HG02623 (cell line): ENCODE measurements at regions not wholly inside any gene's neighbourhood (a gene's known extent, or its start where the extent isn't known, plus 50 kb on each side); places are given as distances from the start of the nearest gene placed in this dataset.

Experiments used
- ATAC-seq: cut with Tn5 transposase; IDR thresholded peaks from one replicate; pipeline ENCODE4 v1.9.1; 2021; ENCODE audit warnings: moderate library complexity; ENCODE audit not compliant: unreplicated experiment

GRCh38 chr11:113584371-113584770 is 109.2 kb upstream of the DRD2 start:
- no peak for ATAC-seq

DNA sequence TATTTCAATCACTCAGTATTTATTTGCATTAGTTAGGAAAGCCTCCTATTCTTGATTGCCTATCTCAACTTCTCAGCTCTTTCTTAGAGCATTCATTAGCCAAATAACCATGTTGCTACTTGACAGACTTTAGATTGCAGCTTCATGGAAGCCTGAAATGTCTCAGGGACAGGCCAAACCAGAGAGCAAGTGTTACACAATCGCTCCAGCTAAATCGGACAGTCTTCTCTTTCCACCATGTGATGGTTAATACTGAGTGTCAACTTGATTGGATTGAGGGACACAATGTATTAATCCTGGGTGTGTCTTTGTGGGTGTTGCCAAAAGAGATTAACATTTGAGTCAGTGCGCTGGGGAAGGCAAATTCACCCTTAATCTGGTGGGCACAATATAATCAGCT is 106.5 kb upstream of the DRD2 start:
- ATAC-seq: no peak

- no peak for ATAC-seq
Measured at GRCh38 chr11:113579292-113579940, 104.2 kb upstream of the DRD2 start.

DNA sequence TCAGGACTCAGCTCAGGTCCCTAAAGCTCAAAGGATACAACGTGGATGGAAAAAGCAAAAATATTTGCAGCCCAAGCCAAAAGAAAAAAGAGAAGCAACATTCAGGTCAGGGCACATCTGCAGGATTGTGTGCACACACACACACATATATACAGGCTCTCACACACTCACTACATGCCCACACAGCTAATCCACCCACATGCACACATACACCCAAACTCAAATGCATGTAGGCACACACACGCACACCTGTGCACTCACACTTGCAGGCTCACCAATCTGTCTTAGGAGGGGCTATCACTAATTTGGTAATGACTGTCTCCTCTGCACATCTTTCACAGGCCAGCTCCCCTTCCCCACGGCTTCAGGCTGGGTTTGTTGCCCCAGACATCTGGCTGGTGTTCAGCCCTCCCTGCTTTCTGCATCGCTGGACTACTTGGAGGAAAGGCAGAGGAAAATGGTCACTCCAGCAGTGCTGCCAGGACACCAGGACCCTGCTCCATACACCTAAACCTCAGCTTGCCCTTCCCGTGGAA is 103.6 kb upstream of the DRD2 start:
- no peak for ATAC-seq

GRCh38 chr11:113578033-113578380 is 102.8 kb upstream of the DRD2 start:
- no peak for ATAC-seq

GRCh38 chr11:113577356-113578032 is 102.3 kb upstream of the DRD2 start:
- ATAC-seq: no peak

DNA sequence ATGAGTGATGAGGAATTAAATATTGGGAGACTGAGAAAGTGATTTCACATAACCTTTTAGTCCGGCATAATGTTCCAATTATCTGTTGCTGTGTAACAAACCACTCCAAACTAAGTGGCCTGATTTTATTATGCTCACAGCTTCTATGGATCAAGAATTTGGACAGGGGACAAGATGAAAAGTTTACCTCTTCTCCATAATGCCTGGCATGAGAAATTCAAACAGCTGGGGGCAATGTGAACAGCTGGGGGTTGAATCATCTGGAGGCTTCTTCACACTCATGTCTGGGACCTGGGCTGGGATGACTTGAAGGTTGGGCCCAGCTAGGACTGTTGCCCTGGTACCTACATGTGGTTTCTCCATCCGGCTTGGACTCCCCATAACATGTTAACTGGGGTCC is 99.4 kb upstream of the DRD2 start:
- ATAC-seq: no peak

DNA sequence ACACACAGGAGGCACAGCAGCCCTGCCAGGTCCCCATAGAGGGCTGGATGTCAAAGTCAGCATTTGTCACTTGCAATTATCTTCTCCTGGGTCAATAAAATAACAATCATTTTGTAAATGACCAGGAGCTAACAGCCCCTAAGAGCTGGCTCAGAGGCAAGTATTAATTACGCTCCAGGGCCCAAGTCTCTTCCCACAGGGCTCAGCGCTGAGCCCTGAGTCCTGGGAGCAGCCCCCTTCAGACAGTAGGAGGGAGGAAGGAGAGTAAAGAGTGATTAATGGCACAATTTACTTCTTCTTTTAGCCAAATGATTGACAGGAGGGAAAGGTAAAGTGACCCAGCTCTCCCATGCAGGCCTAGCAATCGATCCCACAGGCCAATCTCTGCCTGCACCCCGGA is 99.0 kb upstream of the DRD2 start:
- ATAC-seq: no peak

DNA sequence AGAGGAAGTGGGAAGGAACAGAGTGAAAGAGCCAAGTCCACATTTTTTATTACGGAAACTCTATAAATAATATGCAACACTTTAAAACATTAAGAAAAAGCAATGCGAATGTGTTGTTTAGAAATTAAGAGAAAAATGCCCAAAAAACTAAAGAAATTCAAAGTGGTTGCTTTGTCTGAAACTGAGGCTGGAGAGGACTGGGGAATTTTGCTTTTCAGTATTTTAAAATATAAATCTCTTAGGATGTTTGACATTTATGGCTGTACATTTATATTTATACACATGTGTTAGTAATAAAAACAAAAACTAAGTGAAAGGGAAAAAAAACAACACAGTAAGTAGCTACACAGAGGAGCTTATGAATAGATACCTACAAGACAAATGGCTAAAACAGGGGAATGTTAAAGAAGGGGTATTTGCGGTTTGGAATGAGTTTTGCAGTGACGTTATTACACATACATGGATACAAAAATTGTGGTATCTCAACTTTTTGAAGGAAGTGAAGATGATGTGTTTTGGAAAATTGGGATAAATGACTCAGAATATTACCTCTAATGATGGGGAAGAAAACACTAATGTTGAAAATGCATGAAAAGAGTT is 97.0 kb upstream of the DRD2 start:
- no peak for ATAC-seq

DNA sequence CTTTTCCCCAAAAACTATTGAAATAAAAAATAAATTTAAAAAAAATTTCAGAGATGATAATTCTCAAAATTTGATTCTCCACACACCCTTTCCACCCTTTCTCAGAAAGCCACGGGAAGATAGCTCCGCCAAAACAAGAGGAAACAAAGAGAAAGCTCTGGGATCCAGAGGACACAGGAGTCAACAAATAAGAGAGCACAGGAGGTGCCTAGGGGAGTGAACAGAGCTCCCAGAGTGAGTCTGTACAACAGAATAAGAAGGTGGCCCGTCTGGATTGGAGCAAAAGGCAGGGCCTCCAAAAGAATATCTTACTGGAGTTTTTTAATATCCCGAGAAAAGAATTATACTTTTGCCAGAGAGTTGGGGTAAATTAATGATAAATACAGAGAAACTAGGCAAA is 96.3 kb upstream of the DRD2 start:
- no peak for ATAC-seq

DNA sequence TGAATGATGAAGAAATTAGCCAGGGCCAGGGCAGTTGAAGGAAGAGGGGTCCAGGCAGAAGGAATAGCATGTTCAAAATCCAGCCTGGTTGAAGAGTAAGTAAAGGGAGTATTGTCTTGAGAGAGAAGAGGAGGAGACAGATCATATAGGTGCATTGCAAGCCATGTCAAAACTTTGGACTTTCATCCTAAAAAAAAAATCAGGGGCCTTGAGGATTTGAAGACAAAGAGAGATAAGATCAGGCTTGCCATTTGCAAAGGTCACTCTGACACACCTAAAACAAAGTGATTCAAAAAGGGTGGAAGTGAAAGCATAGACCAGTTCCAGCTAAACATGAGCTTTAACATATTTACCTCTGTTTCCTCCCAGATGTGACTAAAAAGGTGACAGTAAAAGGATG is 95.7 kb upstream of the DRD2 start:
- no peak for ATAC-seq

DNA sequence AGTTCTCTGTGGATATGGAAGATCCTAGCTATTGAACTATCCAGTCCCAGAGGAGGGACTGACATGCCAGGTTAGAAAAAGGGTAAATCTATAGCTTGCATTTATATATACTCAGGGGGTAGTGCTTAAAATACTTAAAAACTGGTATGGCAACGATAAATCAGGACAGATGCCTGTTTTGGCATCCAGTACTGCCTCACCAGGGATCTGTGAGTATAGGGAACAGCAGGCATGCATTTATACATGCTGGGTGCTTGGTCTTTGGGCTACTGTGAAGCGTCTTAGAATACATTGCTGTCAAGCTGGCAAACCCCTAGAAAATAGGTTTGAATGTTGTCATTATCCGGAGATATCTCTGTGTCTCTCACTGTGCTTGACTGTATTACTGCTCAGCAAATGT is 94.2 kb upstream of the DRD2 start:
- ATAC-seq: no peak

- no peak for ATAC-seq
Measured at GRCh38 chr11:113568566-113568965, 93.4 kb upstream of the DRD2 start.

DNA sequence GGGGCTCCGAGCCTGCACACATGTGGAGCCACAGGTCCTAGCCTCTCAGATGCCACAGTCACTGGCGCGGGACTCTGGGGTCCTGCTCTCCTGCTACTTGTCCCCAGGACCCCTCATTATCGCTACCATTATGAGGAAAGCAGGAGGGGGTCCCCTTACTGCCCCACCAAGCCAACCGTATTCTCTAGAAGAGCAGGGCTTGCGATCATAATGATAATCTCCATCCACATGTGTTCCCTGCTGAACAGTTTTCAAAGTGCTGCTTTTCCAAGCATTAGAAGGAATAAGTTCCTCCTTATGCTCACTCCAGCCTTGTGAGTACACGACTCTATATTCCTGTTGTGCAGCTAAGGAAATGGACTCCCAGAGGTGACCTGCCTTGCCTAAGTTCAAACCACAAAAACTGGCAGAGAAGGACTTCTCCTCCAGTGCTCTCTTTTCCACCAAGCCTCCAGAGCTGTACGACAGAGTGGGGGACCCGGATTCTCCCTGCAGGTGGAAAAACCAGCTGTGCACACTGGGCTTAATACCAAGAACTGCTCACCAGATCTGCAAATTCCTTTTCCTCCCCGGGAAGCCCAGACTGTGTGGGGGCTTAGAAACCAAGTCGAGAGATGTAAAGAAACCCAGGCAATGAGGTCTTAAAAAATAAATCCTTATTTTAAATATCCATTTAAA is 92.8 kb upstream of the DRD2 start:
- ATAC-seq: no peak

- no peak for ATAC-seq
Measured at GRCh38 chr11:113567097-113567496, 91.9 kb upstream of the DRD2 start.

DNA sequence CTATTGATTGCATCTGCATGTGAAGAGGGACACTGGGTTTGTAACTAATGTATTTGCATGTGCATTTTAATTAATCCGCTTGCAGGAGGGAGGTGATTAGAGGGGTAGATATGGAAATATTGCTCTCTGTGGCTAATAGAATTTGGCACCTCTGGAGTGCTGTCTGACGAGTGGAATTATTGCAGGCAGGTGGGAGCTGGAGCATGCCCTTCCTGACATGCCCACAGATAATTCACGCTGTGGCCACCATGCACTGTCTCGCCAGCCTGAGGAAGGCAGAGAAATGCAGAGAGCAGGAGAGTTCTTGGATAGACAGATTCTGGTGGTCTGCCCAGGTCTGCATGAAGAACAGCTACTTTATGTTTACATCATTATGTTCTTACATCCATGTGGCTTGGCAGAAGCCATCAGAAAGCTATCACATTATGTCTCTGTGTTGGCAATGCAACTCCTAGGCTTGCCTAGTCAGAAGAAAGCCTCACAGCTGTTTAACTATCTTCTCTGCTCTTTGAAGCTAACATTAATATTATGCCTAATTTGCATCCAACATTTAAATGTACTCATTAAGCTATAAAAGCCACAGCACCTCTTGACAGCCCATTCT is 89.4 kb upstream of the DRD2 start:
- no peak for ATAC-seq

DNA sequence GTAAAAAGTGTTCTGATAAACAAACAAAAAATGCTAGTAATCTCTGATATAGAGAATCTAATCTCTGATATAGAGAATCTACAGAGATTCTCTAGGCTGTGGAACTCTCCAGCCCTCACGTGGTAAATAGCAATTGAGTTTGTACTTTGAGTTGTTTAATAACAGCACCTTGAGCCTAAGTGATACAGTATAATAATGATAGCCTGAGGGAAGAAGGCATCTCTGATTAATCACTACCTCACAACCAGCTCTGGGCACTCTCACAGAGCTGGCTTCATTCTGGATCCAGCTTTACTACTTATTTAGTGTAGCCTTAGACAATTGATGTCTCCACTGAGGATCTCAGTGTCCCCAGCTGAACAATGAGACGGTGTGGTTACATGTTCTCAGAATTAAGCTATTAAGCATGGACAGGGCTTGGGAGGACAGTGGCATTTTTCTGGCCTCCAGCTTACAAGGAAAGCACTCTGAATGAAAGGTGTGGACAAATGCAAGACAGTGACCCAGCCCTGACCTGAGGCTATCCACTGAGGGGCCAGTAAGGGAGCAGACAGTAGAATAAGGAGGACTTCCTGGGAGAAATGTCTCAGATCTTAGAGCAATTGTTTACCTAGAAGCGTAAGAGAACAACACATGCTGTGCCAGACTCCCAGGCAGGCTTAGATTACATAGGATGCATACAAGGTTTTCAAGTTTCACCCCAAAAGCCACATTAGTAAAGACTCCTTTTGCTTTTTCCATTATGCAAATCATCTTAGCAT is 88.7 kb upstream of the DRD2 start:
- no peak for ATAC-seq

DNA sequence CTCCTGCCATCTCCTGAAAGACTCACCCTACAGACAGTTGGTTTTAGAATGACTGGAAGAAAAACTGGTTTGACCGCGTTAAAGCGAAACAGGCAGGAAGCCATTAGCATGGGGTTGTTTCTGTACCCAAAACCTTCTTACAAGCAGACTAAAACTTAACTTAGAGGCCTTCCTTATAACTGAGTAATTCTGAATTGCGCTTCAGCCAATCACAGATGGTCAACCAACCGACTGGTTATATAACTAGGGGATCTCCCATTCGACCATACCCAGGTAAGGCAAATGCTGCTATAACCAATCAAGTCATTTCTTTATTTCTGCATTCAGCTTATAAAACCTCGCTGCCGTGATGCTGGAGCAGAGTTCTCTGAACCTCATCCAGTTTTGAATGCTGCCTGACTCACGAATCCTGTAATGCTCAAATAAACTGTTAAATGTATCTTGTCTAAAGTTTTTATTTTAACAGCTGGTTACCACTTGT is 87.8 kb upstream of the DRD2 start:
- ATAC-seq: no peak

DNA sequence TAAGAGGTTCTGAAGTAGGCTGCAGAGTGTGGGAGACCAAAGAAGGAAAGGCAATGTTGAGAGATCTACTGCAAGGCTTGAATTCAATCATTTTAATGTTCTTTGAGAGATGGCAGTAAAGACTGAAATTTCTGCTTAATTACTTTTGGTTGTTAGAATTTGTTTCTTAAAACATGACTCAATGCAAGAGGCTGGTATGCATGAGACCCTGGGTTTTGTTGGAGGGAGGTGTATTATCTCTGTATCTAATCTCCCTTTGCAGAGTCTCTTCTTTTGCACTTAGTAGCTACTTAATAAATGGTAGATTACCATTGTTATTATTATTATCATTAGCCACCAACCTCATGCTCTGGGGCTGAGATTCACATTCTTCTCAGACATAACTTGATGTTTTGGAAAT is 87.4 kb upstream of the DRD2 start:
- ATAC-seq: no peak

GRCh38 chr11:113557926-113558325 is 82.7 kb upstream of the DRD2 start:
- no peak for ATAC-seq

GRCh38 chr11:113556036-113556435 is 80.8 kb upstream of the DRD2 start:
- ATAC-seq: no peak
